Tibial nerve (tissue), 3 donors: ENCODE measurements at regions not wholly inside any gene's neighbourhood (a gene's known extent, or its start where the extent isn't known, plus 50 kb on each side); places are given as distances from the start of the nearest gene placed in this dataset.

Experiments used
- CTCF ChIP-seq, 5 experiments: fragments of 200-600 bp in 3 of 5; fragments of 450-650 bp in 2 of 5; sonication (generic) in 3 of 5; IDR thresholded peaks; one replicate each; pipeline ENCODE4 v1.5.1; 2016 to 2019; ENCODE audit warnings: antibody characterized with exemption in 5 of 5, mild to moderate bottlenecking in 3 of 5, moderate library complexity in 2 of 5
- POLR2A ChIP-seq, 2 donors: fragments of 450-650 bp; IDR thresholded peaks; one replicate each; pipeline ENCODE4 v1.6.1; 2017; ENCODE audit warnings: antibody characterized with exemption in 2 of 2, mild to moderate bottlenecking in 2 of 2, moderate library complexity in 2 of 2

- TF ChIP-seq CTCF (IDR thresholded peaks at IDR 0.05): no peak
- TF ChIP-seq POLR2A (IDR thresholded peaks at IDR 0.05): no peak
Observed at GRCh38 chr2:185404578-185404977, 334.0 kb upstream of the FSIP2 start.
